Endodermal cell (in vitro differentiated cells): ENCODE measurements at regions not wholly inside any gene's neighbourhood (a gene's known extent, or its start where the extent isn't known, plus 50 kb on each side); places are given as distances from the start of the nearest gene placed in this dataset.

Experiments
- DNase-seq: peaks from one replicate; pipeline ENCODE4 v3.0.0-alpha.2; 2017
- H3K27ac ChIP-seq: 2 replicates; pipeline ENCODE4 v1.5.1; 2013; ENCODE audit warnings: mild to moderate bottlenecking, low read depth, low read length, moderate library complexity
- H3K27me3 ChIP-seq: 2 replicates; pipeline ENCODE4 v1.6.1; 2013; ENCODE audit warnings: mild to moderate bottlenecking, low read length, moderate library complexity; ENCODE audit not compliant: insufficient read depth, control insufficient read depth, poor library complexity, severe bottlenecking
- H3K36me3 ChIP-seq: 2 replicates; pipeline ENCODE4 v1.7.0; 2013; ENCODE audit warnings: mild to moderate bottlenecking, low read length, moderate library complexity; ENCODE audit not compliant: control insufficient read depth, insufficient read depth
- H3K4me1 ChIP-seq: one replicate; pipeline ENCODE4 v1.7.0; 2013; ENCODE audit warnings: low read length; ENCODE audit not compliant: control insufficient read depth, insufficient read depth
- H3K4me3 ChIP-seq: 2 replicates; pipeline ENCODE4 v1.5.1; 2013; ENCODE audit warnings: mild to moderate bottlenecking, low read length, moderate library complexity
- H3K9ac ChIP-seq: 2 replicates; pipeline ENCODE4 v1.6.1; 2013; ENCODE audit warnings: mild to moderate bottlenecking, low read length, moderate library complexity; ENCODE audit not compliant: poor library complexity, severe bottlenecking; ENCODE audit errors: extremely low read depth
- H3K9me3 ChIP-seq: 2 replicates; pipeline ENCODE4 v1.6.1; 2013; ENCODE audit warnings: mild to moderate bottlenecking, low read length, moderate library complexity; ENCODE audit not compliant: control insufficient read depth
- H3K27ac Mint-ChIP-seq: 2 replicates; pipeline ENCODE4 v1.8.0; 2020; ENCODE audit warnings: mixed read lengths
- H3K27me3 Mint-ChIP-seq: 2 replicates; pipeline ENCODE4 v1.8.0; 2021; ENCODE audit warnings: mild to moderate bottlenecking, mixed read lengths; ENCODE audit not compliant: insufficient read depth
- H3K36me3 Mint-ChIP-seq: 2 replicates; pipeline ENCODE4 v1.8.0; 2020; ENCODE audit warnings: low read depth, mixed read lengths
- H3K4me1 Mint-ChIP-seq: 2 replicates; pipeline ENCODE4 v1.8.0; 2020; ENCODE audit warnings: mixed read lengths
- H3K4me3 Mint-ChIP-seq: 2 replicates; pipeline ENCODE4 v1.8.0; 2020; ENCODE audit warnings: mild to moderate bottlenecking, moderate library complexity, mixed read lengths
- H3K9me3 Mint-ChIP-seq: 2 replicates; pipeline ENCODE4 v1.8.0; 2020; ENCODE audit warnings: mild to moderate bottlenecking, mixed read lengths
- WGBS, 2 experiments: methylation state at CpG; one replicate each; pipeline versions ENCODE4 v1.1.5 to v1.1.7; 2013; ENCODE audit warnings: missing lambda C conversion rate in 2 of 2, mixed read lengths in 1 of 2; ENCODE audit not compliant: insufficient coverage in 1 of 2, insufficient read length in 1 of 2; 5-methylcytosine and 5-hydroxymethylcytosine counted together
- TF ChIP-seq, protein P1 (sequence below): fragments of 200-600 bp; sonication (generic); conservative IDR thresholded peaks from 2 replicates; pipeline ENCODE4 v1.5.0; 2021; ENCODE audit warnings: antibody characterized with exemption, mild to moderate bottlenecking

DNA sequence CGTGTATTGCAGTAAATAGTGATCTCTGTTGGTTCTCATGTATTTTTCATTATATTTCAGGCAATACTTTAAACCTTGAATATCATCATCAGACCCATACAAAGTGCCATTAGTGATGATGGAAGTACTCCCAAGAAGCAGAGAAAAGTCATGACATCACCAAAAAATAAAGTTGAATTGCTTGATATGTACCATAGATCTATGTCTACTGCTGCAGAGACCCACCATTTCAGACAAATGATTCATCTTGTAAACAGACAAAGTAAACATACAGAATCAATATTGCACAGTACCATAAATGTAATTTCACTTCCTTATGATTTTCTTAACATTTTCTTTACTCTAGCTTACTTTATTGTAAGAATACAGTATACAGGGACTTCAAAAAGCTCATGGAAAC, 347.8 kb downstream of the IPMK start:
- no peaks in the 10 kb centered on the region for H3K27me3 ChIP-seq
- H3K36me3 ChIP-seq = no peaks in the 10 kb centered on the region
- Mint-ChIP-seq H3K9me3 (no peaks in the 10 kb centered on the region), H3K27ac (no peak overlapping the region), H3K27me3 (no peaks in the 10 kb centered on the region), H3K4me3 (no peak overlapping the region), H3K4me1 (no peaks in the 10 kb centered on the region), H3K36me3 (no peaks in the 10 kb centered on the region)
- no peak for DNase-seq
- 88% methylated on average over 1 of the region's 1 CpG; no CpG with 5 or more reads in 1 of the 2 experiments for WGBS, 2 experiments
- no peak overlapping the region for H3K4me3 ChIP-seq
- H3K9me3 ChIP-seq = no peaks in the 10 kb centered on the region
- no peak overlapping the region for H3K9ac ChIP-seq
- TF ChIP-seq, protein P1, sequence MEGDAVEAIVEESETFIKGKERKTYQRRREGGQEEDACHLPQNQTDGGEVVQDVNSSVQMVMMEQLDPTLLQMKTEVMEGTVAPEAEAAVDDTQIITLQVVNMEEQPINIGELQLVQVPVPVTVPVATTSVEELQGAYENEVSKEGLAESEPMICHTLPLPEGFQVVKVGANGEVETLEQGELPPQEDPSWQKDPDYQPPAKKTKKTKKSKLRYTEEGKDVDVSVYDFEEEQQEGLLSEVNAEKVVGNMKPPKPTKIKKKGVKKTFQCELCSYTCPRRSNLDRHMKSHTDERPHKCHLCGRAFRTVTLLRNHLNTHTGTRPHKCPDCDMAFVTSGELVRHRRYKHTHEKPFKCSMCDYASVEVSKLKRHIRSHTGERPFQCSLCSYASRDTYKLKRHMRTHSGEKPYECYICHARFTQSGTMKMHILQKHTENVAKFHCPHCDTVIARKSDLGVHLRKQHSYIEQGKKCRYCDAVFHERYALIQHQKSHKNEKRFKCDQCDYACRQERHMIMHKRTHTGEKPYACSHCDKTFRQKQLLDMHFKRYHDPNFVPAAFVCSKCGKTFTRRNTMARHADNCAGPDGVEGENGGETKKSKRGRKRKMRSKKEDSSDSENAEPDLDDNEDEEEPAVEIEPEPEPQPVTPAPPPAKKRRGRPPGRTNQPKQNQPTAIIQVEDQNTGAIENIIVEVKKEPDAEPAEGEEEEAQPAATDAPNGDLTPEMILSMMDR = no peak
- H3K4me1 ChIP-seq = no peaks in the 10 kb centered on the region
- H3K27ac ChIP-seq = no peak overlapping the region

DNA sequence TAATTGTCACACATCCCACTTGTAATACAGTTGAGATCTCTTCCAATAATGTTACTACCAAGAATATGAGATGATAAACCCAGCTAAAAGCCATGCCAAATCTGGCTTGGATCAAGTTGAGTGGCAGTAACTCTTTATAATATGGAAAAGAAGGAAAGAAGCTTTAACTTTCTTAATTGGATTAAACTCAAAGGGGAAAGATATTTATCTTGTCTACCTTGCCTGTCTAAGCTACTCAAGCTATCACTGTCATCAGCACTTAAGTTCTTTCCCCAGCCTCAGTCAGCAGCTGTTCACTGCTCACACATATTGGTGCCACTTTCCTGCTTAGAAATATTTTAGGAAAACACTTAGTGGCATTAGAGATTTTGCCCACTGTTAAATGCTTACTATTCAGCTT, 350.7 kb downstream of the IPMK start:
- H3K4me3 ChIP-seq = no peak overlapping the region
- no peaks in the 10 kb centered on the region for H3K4me1 Mint-ChIP-seq
- no peaks in the 10 kb centered on the region for H3K9me3 Mint-ChIP-seq
- H3K27ac Mint-ChIP-seq = no peak overlapping the region
- no peaks in the 10 kb centered on the region for H3K36me3 ChIP-seq
- DNase-seq = no peak
- no peaks in the 10 kb centered on the region for H3K36me3 Mint-ChIP-seq
- no peaks in the 10 kb centered on the region for H3K27me3 Mint-ChIP-seq
- H3K4me3 Mint-ChIP-seq = no peak overlapping the region
- no peak overlapping the region for H3K27ac ChIP-seq
- no peaks in the 10 kb centered on the region for H3K9me3 ChIP-seq
- TF ChIP-seq, protein P1 = no peak
- no peak overlapping the region for H3K9ac ChIP-seq
- H3K27me3 ChIP-seq = no peaks in the 10 kb centered on the region
- H3K4me1 ChIP-seq = no peaks in the 10 kb centered on the region

DNA sequence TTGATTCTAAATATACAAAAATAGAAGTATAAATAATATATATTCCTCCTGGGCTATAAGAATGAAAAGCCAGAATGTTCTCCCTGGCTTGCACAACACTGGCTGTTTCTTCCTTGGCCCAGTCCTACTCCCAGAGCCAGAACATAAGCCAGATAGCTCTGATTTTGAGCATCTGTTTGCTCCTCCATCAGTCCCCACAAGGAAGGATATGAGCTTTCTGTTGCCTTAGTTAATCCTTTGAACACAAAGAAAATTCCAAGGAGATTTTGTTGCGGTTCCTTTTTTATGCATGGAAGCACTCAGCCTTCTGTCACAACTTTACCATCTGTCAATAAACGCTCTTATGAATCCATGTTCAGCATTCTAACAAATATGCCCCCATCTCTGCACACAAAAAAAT, 361.8 kb downstream of the IPMK start:
- Mint-ChIP-seq H3K4me1 (no peaks in the 10 kb centered on the region), H3K27ac (no peak overlapping the region), H3K4me3 (no peak overlapping the region), H3K36me3 (no peaks in the 10 kb centered on the region), H3K27me3 (no peaks in the 10 kb centered on the region), H3K9me3 (peaks cover 3% of the 10 kb centered on the region)
- peaks cover 4% of the 10 kb centered on the region for H3K9me3 ChIP-seq
- H3K4me3 ChIP-seq = no peak overlapping the region
- no peak overlapping the region for H3K27ac ChIP-seq
- TF ChIP-seq, protein P1 = no peak
- H3K9ac ChIP-seq = no peak overlapping the region
- no peak for DNase-seq
- WGBS, 2 experiments = 82 to 100% methylated on average over 1 to 2 of the region's 2 CpGs
- H3K27me3 ChIP-seq = no peaks in the 10 kb centered on the region
- no peaks in the 10 kb centered on the region for H3K36me3 ChIP-seq
- H3K4me1 ChIP-seq = no peaks in the 10 kb centered on the region
